ENCODE measurements at regions not wholly inside any gene's neighbourhood (a gene's known extent, or its start where the extent isn't known, plus 50 kb on each side); places are given as distances from the start of the nearest gene placed in this dataset.

DNA sequence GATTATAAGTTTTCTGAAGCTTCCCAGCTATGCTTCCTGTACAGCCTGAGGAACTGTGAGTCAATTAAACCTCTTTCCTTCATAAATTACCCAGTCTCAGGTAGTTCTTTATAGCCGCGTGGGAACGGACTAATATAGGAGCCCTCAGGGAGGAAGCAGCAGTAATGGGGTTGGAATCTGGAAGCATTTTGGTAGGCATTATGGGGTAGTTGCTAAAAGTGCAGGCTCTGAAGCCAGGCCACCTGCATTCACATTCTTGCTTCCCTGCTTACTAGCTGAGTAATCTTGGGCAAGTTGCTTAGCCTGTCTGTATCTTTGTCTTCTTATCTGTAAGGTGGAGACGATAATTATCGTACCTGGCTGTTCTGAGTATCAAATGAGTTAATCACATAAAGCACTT lies 137.9 kb upstream of the NHS start:
- RAD21 ChIA-PET (ENCODE audit: low non-redundant PET in 1 of 2, low total read pairs in 2 of 2, uncharacterized antibody in 2 of 2, unreplicated experiment in 2 of 2): no interaction called here
- intact Hi-C loops (cut with micrococcal nuclease): no loop called here

More for the DNA sequence above, 137.9 kb upstream of the NHS start:
- Histone ChIP-seq H3K27ac (ENCODE audit: low read depth, low read length) (no peak overlapping the region), H3K4me1 (ENCODE audit: control insufficient read depth in 1 of 2, insufficient read depth in 2 of 2, low read length in 2 of 2) (no peaks in the 10 kb centered on the region), H4K20me1 (ENCODE audit: insufficient read depth) (no peaks in the 10 kb centered on the region), H3K4me2 (ENCODE audit: low read length) (no peak overlapping the region), H3K9me3 (ENCODE audit: control insufficient read depth in 1 of 2, insufficient read depth in 1 of 2, low read depth in 1 of 2, low read length in 2 of 2) (no peaks in the 10 kb centered on the region), H3K4me3 (replicated peaks in 1 of 2; ENCODE audit: low read depth in 1 of 2, low read length in 2 of 2) (no peak overlapping the region), H2AFZ (ENCODE audit: low read depth, low read length, poor library complexity, severe bottlenecking) (no peak overlapping the region), H3K9ac (ENCODE audit: low read length) (no peak overlapping the region), H3K27me3 (ENCODE audit: insufficient read depth, low read length) (no peaks in the 10 kb centered on the region), H3K9me2 (ENCODE audit: insufficient read depth) (no peaks in the 10 kb centered on the region), H3K36me3 (ENCODE audit: control insufficient read depth in 1 of 2, insufficient read depth in 2 of 2, low read length in 2 of 2) (no peaks in the 10 kb centered on the region), H3K79me2 (ENCODE audit: insufficient read depth, low read length) (no peaks in the 10 kb centered on the region)
- POLR2A ChIA-PET: no interaction called here
- no peak for ATAC-seq
- TF ChIP-seq, protein P1, sequence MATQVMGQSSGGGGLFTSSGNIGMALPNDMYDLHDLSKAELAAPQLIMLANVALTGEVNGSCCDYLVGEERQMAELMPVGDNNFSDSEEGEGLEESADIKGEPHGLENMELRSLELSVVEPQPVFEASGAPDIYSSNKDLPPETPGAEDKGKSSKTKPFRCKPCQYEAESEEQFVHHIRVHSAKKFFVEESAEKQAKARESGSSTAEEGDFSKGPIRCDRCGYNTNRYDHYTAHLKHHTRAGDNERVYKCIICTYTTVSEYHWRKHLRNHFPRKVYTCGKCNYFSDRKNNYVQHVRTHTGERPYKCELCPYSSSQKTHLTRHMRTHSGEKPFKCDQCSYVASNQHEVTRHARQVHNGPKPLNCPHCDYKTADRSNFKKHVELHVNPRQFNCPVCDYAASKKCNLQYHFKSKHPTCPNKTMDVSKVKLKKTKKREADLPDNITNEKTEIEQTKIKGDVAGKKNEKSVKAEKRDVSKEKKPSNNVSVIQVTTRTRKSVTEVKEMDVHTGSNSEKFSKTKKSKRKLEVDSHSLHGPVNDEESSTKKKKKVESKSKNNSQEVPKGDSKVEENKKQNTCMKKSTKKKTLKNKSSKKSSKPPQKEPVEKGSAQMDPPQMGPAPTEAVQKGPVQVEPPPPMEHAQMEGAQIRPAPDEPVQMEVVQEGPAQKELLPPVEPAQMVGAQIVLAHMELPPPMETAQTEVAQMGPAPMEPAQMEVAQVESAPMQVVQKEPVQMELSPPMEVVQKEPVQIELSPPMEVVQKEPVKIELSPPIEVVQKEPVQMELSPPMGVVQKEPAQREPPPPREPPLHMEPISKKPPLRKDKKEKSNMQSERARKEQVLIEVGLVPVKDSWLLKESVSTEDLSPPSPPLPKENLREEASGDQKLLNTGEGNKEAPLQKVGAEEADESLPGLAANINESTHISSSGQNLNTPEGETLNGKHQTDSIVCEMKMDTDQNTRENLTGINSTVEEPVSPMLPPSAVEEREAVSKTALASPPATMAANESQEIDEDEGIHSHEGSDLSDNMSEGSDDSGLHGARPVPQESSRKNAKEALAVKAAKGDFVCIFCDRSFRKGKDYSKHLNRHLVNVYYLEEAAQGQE (IDR thresholded peaks at IDR 0.05; ENCODE audit: low read depth): no peak
- TF ChIP-seq, protein P2, sequence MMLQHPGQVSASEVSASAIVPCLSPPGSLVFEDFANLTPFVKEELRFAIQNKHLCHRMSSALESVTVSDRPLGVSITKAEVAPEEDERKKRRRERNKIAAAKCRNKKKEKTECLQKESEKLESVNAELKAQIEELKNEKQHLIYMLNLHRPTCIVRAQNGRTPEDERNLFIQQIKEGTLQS (IDR thresholded peaks at IDR 0.05): no peak
- TF ChIP-seq RAD21 (IDR thresholded peaks at IDR 0.05; ENCODE audit: low read depth): no peak
- TF ChIP-seq, protein P3, sequence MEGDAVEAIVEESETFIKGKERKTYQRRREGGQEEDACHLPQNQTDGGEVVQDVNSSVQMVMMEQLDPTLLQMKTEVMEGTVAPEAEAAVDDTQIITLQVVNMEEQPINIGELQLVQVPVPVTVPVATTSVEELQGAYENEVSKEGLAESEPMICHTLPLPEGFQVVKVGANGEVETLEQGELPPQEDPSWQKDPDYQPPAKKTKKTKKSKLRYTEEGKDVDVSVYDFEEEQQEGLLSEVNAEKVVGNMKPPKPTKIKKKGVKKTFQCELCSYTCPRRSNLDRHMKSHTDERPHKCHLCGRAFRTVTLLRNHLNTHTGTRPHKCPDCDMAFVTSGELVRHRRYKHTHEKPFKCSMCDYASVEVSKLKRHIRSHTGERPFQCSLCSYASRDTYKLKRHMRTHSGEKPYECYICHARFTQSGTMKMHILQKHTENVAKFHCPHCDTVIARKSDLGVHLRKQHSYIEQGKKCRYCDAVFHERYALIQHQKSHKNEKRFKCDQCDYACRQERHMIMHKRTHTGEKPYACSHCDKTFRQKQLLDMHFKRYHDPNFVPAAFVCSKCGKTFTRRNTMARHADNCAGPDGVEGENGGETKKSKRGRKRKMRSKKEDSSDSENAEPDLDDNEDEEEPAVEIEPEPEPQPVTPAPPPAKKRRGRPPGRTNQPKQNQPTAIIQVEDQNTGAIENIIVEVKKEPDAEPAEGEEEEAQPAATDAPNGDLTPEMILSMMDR (IDR thresholded peaks at IDR 0.05 in 2 of 3, conservative IDR thresholded peaks at IDR 0.05 in 1 of 3; ENCODE audit: borderline replicate concordance in 1 of 3, insufficient read depth in 1 of 3, low read depth in 2 of 3, low read length in 2 of 3): no peak
- no peak for TF ChIP-seq CBX3 (IDR thresholded peaks at IDR 0.05; ENCODE audit: low read depth)
- no peak for TF ChIP-seq ELF1 (IDR thresholded peaks at IDR 0.05; ENCODE audit: borderline replicate concordance, low read depth)
- TF ChIP-seq YY1 (IDR thresholded peaks at IDR 0.05; ENCODE audit: extremely low read depth, insufficient replicate concordance, low read depth, low read length): no peak
- TF ChIP-seq EZH2phosphoT487 (IDR thresholded peaks at IDR 0.05; ENCODE audit: borderline replicate concordance): no peak
- TF ChIP-seq, protein P4, sequence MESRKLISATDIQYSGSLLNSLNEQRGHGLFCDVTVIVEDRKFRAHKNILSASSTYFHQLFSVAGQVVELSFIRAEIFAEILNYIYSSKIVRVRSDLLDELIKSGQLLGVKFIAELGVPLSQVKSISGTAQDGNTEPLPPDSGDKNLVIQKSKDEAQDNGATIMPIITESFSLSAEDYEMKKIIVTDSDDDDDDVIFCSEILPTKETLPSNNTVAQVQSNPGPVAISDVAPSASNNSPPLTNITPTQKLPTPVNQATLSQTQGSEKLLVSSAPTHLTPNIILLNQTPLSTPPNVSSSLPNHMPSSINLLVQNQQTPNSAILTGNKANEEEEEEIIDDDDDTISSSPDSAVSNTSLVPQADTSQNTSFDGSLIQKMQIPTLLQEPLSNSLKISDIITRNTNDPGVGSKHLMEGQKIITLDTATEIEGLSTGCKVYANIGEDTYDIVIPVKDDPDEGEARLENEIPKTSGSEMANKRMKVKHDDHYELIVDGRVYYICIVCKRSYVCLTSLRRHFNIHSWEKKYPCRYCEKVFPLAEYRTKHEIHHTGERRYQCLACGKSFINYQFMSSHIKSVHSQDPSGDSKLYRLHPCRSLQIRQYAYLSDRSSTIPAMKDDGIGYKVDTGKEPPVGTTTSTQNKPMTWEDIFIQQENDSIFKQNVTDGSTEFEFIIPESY (IDR thresholded peaks at IDR 0.05; ENCODE audit: extremely low read depth, insufficient replicate concordance, low read length): no peak
- no peak for TF ChIP-seq POLR2AphosphoS5 (IDR thresholded peaks at IDR 0.05; ENCODE audit: low read depth, low read length)
- CTCF ChIA-PET: no interaction called here
- no peak for DNase-seq (ENCODE audit: low read depth, low spot score)
- no TSS peak for BruUV-seq (replicated peaks)
